SK-N-SH treated with all-trans-retinoic acid at 6 μM for 48 hours (cell line): ENCODE measurements at regions not wholly inside any gene's neighbourhood (a gene's known extent, or its start where the extent isn't known, plus 50 kb on each side); places are given as distances from the start of the nearest gene placed in this dataset.

ENCODE experiments used
- BACH2 ChIP-seq: fragments of 250-450 bp; sonication (Bioruptor Pico); IDR thresholded peaks from 2 replicates; pipeline ENCODE4 v1.9.0; 2021; ENCODE audit warnings: mild to moderate bottlenecking, borderline replicate concordance
- CSDC2 ChIP-seq: fragments of 250-450 bp; sonication (Bioruptor Pico); IDR thresholded peaks from 2 replicates; pipeline ENCODE4 v1.5.0; 2020; ENCODE audit warnings: mild to moderate bottlenecking, moderate library complexity
- RARB ChIP-seq: fragments of 250-450 bp; sonication (Bioruptor Pico); IDR thresholded peaks from 2 replicates; pipeline ENCODE4 v1.8.0; 2021; ENCODE audit warnings: mild to moderate bottlenecking, moderate library complexity
- SNAI2 ChIP-seq: fragments of 250-450 bp; sonication (Bioruptor Pico); IDR thresholded peaks from 2 replicates; pipeline ENCODE4 v1.5.0; 2020; ENCODE audit warnings: mild to moderate bottlenecking, moderate library complexity
- ZFP30 ChIP-seq: fragments of 450-650 bp; formaldehyde crosslinking; IDR thresholded peaks from 2 replicates; pipeline ENCODE4 v1.5.0; 2022; ENCODE audit warnings: mild to moderate bottlenecking, moderate library complexity
- ZNF70 ChIP-seq: fragments of 450-650 bp; formaldehyde crosslinking; IDR thresholded peaks from 2 replicates; pipeline ENCODE4 v1.5.0; 2020; ENCODE audit warnings: mild to moderate bottlenecking, moderate library complexity
- TF ChIP-seq, protein P1 (sequence below): fragments of 250-450 bp; sonication (Bioruptor Pico); IDR thresholded peaks from 2 replicates; pipeline ENCODE4 v1.5.1; 2021; ENCODE audit warnings: mild to moderate bottlenecking, moderate library complexity

DNA sequence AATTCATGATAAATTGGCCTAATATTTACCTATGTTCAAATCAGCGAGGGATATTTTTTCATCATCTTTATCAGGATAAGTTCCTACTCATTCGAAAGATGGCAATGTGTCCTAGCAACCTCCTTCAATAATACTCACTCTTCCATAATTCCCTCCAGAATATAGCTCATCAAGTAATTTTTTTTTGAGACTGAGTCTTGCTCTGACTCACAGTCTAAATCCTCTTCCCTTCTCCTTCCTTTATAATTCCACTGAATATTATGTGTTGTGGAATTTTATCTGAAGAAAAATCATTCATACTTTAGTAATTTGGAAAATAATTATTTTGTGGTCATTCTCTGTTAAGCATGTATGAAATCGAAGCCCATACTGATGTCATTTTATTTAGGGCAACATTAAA lies 663.8 kb downstream of the FLRT2 start:
- no peak for TF ChIP-seq ZNF70 (CRISPR knock-in tag)
- TF ChIP-seq, protein P1, sequence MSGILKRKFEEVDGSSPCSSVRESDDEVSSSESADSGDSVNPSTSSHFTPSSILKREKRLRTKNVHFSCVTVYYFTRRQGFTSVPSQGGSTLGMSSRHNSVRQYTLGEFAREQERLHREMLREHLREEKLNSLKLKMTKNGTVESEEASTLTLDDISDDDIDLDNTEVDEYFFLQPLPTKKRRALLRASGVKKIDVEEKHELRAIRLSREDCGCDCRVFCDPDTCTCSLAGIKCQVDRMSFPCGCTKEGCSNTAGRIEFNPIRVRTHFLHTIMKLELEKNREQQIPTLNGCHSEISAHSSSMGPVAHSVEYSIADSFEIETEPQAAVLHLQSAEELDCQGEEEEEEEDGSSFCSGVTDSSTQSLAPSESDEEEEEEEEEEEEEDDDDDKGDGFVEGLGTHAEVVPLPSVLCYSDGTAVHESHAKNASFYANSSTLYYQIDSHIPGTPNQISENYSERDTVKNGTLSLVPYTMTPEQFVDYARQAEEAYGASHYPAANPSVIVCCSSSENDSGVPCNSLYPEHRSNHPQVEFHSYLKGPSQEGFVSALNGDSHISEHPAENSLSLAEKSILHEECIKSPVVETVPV, result no peak
- no peak for TF ChIP-seq RARB
- no peak for TF ChIP-seq ZFP30
- no peak for TF ChIP-seq CSDC2
- TF ChIP-seq SNAI2, result no peak
- no peak for TF ChIP-seq BACH2 (CRISPR knock-in tag)
